GM18951 (cell line): ENCODE measurements at regions not wholly inside any gene's neighbourhood (a gene's known extent, or its start where the extent isn't known, plus 50 kb on each side); places are given as distances from the start of the nearest gene placed in this dataset.

ENCODE experiments used
- POLR2A ChIP-seq: IDR thresholded peaks from 4 replicates; pipeline ENCODE4 v1.6.1; 2011; ENCODE audit warnings: mild to moderate bottlenecking; ENCODE audit not compliant: insufficient read length, insufficient read depth; ENCODE audit errors: extremely low read depth
- in situ Hi-C: fragments of 300-500 bp; cut with MboI; formaldehyde crosslinking; loops from one replicate; pipeline ENCODE4 v1.12.0; 2022; ENCODE audit warnings: low sequenced_read_pairs, mixed read lengths, inconsistent platforms; ENCODE audit not compliant: unreplicated experiment

GRCh38 chr6:126919947-126920346, 198.5 kb upstream of the RSPO3 start:
- in situ Hi-C loops, result no loop called here
- no peak for TF ChIP-seq POLR2A

- TF ChIP-seq POLR2A, result no peak
- in situ Hi-C loops, result no loop called here
Measured at GRCh38 chr6:126923807-126924206, 194.7 kb upstream of the RSPO3 start.

DNA sequence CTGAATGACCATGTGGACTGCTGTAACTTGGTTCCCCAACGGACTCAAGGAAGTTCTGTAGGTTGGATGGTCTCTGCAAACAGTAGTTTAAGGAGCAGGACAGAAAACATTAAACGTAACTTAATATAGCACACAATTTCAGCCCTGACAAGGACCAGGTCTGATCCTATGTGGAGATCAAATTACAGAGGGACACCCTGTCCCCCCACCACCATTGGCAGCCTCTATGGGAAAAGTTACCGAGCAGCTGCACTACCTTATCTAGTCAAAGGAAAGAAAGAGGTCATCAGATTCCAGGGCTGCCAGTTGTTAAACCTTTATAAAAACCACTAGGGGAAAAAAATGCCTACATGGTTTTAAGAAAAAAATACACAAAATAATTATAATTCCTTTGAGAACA, 191.5 kb upstream of the RSPO3 start:
- no peak for TF ChIP-seq POLR2A
- in situ Hi-C loops, result no loop called here

DNA sequence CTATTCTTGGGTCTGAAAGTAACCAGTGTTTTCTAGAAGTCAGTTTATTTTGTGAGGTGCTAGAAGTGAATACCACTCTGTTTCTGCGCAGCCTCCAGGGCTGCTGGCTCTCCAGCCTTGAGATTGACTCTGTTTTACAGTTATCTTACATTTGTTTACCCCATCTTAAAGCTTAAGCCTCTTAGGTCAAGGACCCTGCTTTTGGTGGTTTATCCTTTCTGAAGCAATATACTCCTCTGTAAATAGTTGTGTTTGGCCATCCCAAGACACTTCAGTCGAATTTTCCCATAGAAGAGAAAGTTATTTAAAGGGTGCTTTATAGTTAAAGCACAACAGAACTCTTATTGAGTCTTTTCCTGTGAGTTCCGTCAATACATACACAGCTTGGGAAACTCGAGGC, 190.6 kb upstream of the RSPO3 start:
- in situ Hi-C loops, result no loop called here
- TF ChIP-seq POLR2A, result no peak

DNA sequence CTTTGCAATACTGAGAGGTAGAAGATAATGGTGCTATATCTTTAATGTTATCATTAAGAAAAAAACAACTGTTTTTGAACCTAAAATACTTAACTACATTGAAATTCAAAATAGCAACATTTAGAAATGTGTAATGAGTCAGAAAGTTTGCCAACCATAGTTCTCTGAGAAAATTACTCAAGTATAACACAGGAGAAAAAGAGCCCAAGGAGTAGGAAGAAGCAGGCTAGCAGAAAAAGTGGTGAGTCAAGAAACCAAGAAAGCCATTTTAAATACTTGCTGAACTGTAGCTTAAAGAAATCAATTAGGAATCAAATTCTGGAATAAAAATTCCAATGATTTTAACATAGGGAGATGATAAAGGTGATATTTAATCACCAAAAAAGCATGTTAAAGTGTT, 181.0 kb upstream of the RSPO3 start:
- in situ Hi-C loops, result no loop called here
- no peak for TF ChIP-seq POLR2A

GRCh38 chr6:126939784-126940183, 178.7 kb upstream of the RSPO3 start:
- no peak for TF ChIP-seq POLR2A
- in situ Hi-C loops, result no loop called here

GRCh38 chr6:126941751-126942150, 176.7 kb upstream of the RSPO3 start:
- no peak for TF ChIP-seq POLR2A
- in situ Hi-C loops, result no loop called here

- no peak for TF ChIP-seq POLR2A
- in situ Hi-C loops, result no loop called here
Measured at GRCh38 chr6:126944512-126944911, 174.0 kb upstream of the RSPO3 start.

DNA sequence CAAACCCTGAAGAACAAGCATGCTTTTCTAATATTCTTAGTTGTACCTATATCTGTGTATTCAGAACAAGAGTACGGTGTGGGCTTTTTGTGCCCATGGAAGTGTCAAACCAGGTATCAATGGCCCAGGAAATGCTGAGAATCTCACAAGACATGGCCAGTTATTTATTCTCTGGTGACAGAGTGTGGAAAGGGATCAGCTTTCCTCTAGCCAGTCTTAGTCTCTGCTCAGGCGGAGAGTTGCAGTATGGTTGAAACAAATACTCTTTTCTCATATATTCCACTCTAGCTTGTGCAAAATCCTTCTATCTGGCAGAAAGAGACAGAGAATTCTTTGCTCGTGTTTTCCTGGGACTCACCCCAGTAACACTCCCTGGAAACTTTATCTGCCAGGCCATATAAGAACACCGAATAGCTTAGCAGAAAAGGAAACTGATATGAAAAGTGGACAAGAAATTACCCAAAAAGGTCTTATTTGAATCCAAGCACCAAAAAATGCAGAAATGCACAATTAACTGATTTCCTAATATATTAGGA, 173.3 kb upstream of the RSPO3 start:
- in situ Hi-C loops, result no loop called here

GRCh38 chr6:126945812-126946360, 172.6 kb upstream of the RSPO3 start:
- in situ Hi-C loops, result no loop called here
- no peak for TF ChIP-seq POLR2A

More for the DNA sequence above, 173.3 kb upstream of the RSPO3 start:
- no peak for TF ChIP-seq POLR2A

GRCh38 chr6:126947070-126947469, 171.4 kb upstream of the RSPO3 start:
- in situ Hi-C loops, result no loop called here
- no peak for TF ChIP-seq POLR2A

- no peak for TF ChIP-seq POLR2A
- in situ Hi-C loops, result no loop called here
Measured at GRCh38 chr6:126949786-126950185, 168.7 kb upstream of the RSPO3 start.

GRCh38 chr6:126955621-126956020, 162.8 kb upstream of the RSPO3 start:
- in situ Hi-C loops, result no loop called here

GRCh38 chr6:126957721-126958120, 160.8 kb upstream of the RSPO3 start:
- in situ Hi-C loops, result no loop called here
- TF ChIP-seq POLR2A, result no peak

More at GRCh38 chr6:126955621-126956020, 162.8 kb upstream of the RSPO3 start:
- TF ChIP-seq POLR2A, result no peak

GRCh38 chr6:126959765-126960164, 158.7 kb upstream of the RSPO3 start:
- in situ Hi-C loops, result no loop called here
- TF ChIP-seq POLR2A, result no peak
